ENCODE measurements at regions not wholly inside any gene's neighbourhood (a gene's known extent, or its start where the extent isn't known, plus 50 kb on each side); places are given as distances from the start of the nearest gene placed in this dataset.

GRCh38 chr3:94303897-94304296 lies 241.0 kb downstream of the NSUN3 start:
- Mint-ChIP-seq H3K27ac (ENCODE audit: unreplicated experiment) (peak overlapping the region; percentile 81), H3K4me3 (ENCODE audit: unreplicated experiment) (no peak overlapping the region), H3K36me3 (ENCODE audit: low read depth) (no peaks in the 10 kb centered on the region), H3K4me1 (ENCODE audit: low read depth) (peaks cover 32% of the 10 kb centered on the region), H3K27me3 (ENCODE audit: low read depth) (no peaks in the 10 kb centered on the region), H3K9me3 (ENCODE audit: low read depth) (no peaks in the 10 kb centered on the region)
- TF ChIP-seq CTCF (IDR thresholded peaks at IDR 0.05) = peak; percentile 76
- no peak for DNase-seq (ENCODE audit: low spot score)

GRCh38 chr3:94304954-94305353 lies 242.1 kb downstream of the NSUN3 start:
- no peak for DNase-seq (ENCODE audit: low spot score)
- Mint-ChIP-seq H3K27ac (ENCODE audit: unreplicated experiment) (peak overlapping the region; percentile 54), H3K36me3 (ENCODE audit: low read depth) (no peaks in the 10 kb centered on the region), H3K4me3 (ENCODE audit: unreplicated experiment) (no peak overlapping the region), H3K4me1 (ENCODE audit: low read depth) (peaks cover 32% of the 10 kb centered on the region), H3K9me3 (ENCODE audit: low read depth) (no peaks in the 10 kb centered on the region), H3K27me3 (ENCODE audit: low read depth) (no peaks in the 10 kb centered on the region)
- TF ChIP-seq CTCF (IDR thresholded peaks at IDR 0.05) = no peak

- no peak overlapping the region for H3K27ac Mint-ChIP-seq (ENCODE audit: unreplicated experiment)
- DNase-seq (ENCODE audit: low spot score) = no peak
These were observed 243.2 kb downstream of the NSUN3 start for GRCh38 chr3:94305835-94306611.

GRCh38 chr3:94307588-94307987 lies 244.7 kb downstream of the NSUN3 start:
- Mint-ChIP-seq H3K4me1 (ENCODE audit: low read depth) (peaks cover 41% of the 10 kb centered on the region), H3K36me3 (ENCODE audit: low read depth) (no peaks in the 10 kb centered on the region), H3K9me3 (ENCODE audit: low read depth) (no peaks in the 10 kb centered on the region), H3K27ac (ENCODE audit: unreplicated experiment) (no peak overlapping the region), H3K27me3 (ENCODE audit: low read depth) (no peaks in the 10 kb centered on the region), H3K4me3 (ENCODE audit: unreplicated experiment) (no peak overlapping the region)
- DNase-seq (ENCODE audit: low spot score) = no peak
- TF ChIP-seq CTCF (IDR thresholded peaks at IDR 0.05) = no peak

More at GRCh38 chr3:94305835-94306611, 243.2 kb downstream of the NSUN3 start:
- peaks cover 32% of the 10 kb centered on the region for H3K4me1 Mint-ChIP-seq (ENCODE audit: low read depth)
- no peaks in the 10 kb centered on the region for H3K9me3 Mint-ChIP-seq (ENCODE audit: low read depth)
- H3K4me3 Mint-ChIP-seq (ENCODE audit: unreplicated experiment) = no peak overlapping the region
- no peaks in the 10 kb centered on the region for H3K36me3 Mint-ChIP-seq (ENCODE audit: low read depth)
- H3K27me3 Mint-ChIP-seq (ENCODE audit: low read depth) = no peaks in the 10 kb centered on the region
- TF ChIP-seq CTCF (IDR thresholded peaks at IDR 0.05) = no peak

- Mint-ChIP-seq H3K36me3 (ENCODE audit: low read depth) (no peaks in the 10 kb centered on the region), H3K9me3 (ENCODE audit: low read depth) (no peaks in the 10 kb centered on the region), H3K27ac (ENCODE audit: unreplicated experiment) (no peak overlapping the region), H3K4me3 (ENCODE audit: unreplicated experiment) (no peak overlapping the region), H3K4me1 (ENCODE audit: low read depth) (peaks cover 33% of the 10 kb centered on the region), H3K27me3 (ENCODE audit: low read depth) (no peaks in the 10 kb centered on the region)
- no peak for TF ChIP-seq CTCF (IDR thresholded peaks at IDR 0.05)
- no peak for DNase-seq (ENCODE audit: low spot score)
These were observed 245.9 kb downstream of the NSUN3 start for GRCh38 chr3:94308767-94309166.

Measured in chondrocyte (in vitro differentiated cells).